NCI-H1048 (cell line): ENCODE measurements at regions not wholly inside any gene's neighbourhood (a gene's known extent, or its start where the extent isn't known, plus 50 kb on each side); places are given as distances from the start of the nearest gene placed in this dataset.

ENCODE experiments used
- DNase-seq: peaks from one replicate; lab custom pipeline; 2025; lab: John Stamatoyannopoulos, UW

GRCh38 chr3:80215191-80215590 lies 447.4 kb upstream of the ROBO1 start:
- no peak for DNase-seq

GRCh38 chr3:80213086-80213485 lies 445.3 kb upstream of the ROBO1 start:
- DNase-seq, result no peak

- no peak for DNase-seq
These were observed 425.1 kb upstream of the ROBO1 start for GRCh38 chr3:80192936-80193335.

GRCh38 chr3:80190051-80190450 lies 422.3 kb upstream of the ROBO1 start:
- DNase-seq, result no peak

- no peak for DNase-seq
These were observed 420.2 kb upstream of the ROBO1 start for GRCh38 chr3:80187981-80188380.

GRCh38 chr3:80159990-80160506 lies 392.2 kb upstream of the ROBO1 start:
- no peak for DNase-seq

- no peak for DNase-seq
These were observed 390.5 kb upstream of the ROBO1 start for GRCh38 chr3:80158332-80158731.

- DNase-seq, result no peak
These were observed 389.7 kb upstream of the ROBO1 start for GRCh38 chr3:80157546-80157945.

GRCh38 chr3:80152692-80153091 lies 384.9 kb upstream of the ROBO1 start:
- no peak for DNase-seq

GRCh38 chr3:80142714-80143113 lies 374.9 kb upstream of the ROBO1 start:
- DNase-seq, result no peak

- DNase-seq, result no peak
These were observed 373.8 kb upstream of the ROBO1 start for GRCh38 chr3:80141557-80141956.

- DNase-seq, result no peak
These were observed 348.5 kb upstream of the ROBO1 start for GRCh38 chr3:80116281-80116680.

GRCh38 chr3:80114694-80115093 lies 346.9 kb upstream of the ROBO1 start:
- DNase-seq, result no peak

GRCh38 chr3:80113331-80113730 lies 345.5 kb upstream of the ROBO1 start:
- no peak for DNase-seq

GRCh38 chr3:80099559-80100066 lies 331.8 kb upstream of the ROBO1 start:
- no peak for DNase-seq

GRCh38 chr3:80097674-80098073 lies 329.9 kb upstream of the ROBO1 start:
- DNase-seq, result no peak

GRCh38 chr3:80096909-80097308 lies 329.1 kb upstream of the ROBO1 start:
- no peak for DNase-seq

GRCh38 chr3:80094589-80094988 lies 326.8 kb upstream of the ROBO1 start:
- DNase-seq, result no peak

GRCh38 chr3:80087767-80088166 lies 320.0 kb upstream of the ROBO1 start:
- no peak for DNase-seq

- no peak for DNase-seq
These were observed 318.6 kb upstream of the ROBO1 start for GRCh38 chr3:80086426-80086825.

GRCh38 chr3:80079886-80080285 lies 312.1 kb upstream of the ROBO1 start:
- no peak for DNase-seq

- no peak for DNase-seq
These were observed 300.7 kb upstream of the ROBO1 start for GRCh38 chr3:80068459-80068858.

- DNase-seq, result no peak
These were observed 295.7 kb upstream of the ROBO1 start for GRCh38 chr3:80063535-80063934.

- DNase-seq, result no peak
These were observed 292.9 kb upstream of the ROBO1 start for GRCh38 chr3:80060664-80061063.

- no peak for DNase-seq
These were observed 287.5 kb upstream of the ROBO1 start for GRCh38 chr3:80055306-80055705.
